Fibroblast of pulmonary artery (primary cell): ENCODE measurements at regions not wholly inside any gene's neighbourhood (a gene's known extent, or its start where the extent isn't known, plus 50 kb on each side); places are given as distances from the start of the nearest gene placed in this dataset.

Experiments
- DNase-seq: peaks from one replicate; pipeline ENCODE4 v3.0.0-alpha.2; 2010; ENCODE audit warnings: low read depth
- H3K4me3 ChIP-seq: replicated peaks from 2 replicates; pipeline ENCODE4 v1.5.1; 2011; ENCODE audit warnings: low read depth, mild to moderate bottlenecking, control low read depth, low read length, moderate library complexity
- CTCF ChIP-seq: IDR thresholded peaks from 2 replicates; pipeline ENCODE4 v1.5.1; 2011; ENCODE audit warnings: mild to moderate bottlenecking, control low read depth, low read length, inconsistent platforms; ENCODE audit errors: missing control alignments

DNA sequence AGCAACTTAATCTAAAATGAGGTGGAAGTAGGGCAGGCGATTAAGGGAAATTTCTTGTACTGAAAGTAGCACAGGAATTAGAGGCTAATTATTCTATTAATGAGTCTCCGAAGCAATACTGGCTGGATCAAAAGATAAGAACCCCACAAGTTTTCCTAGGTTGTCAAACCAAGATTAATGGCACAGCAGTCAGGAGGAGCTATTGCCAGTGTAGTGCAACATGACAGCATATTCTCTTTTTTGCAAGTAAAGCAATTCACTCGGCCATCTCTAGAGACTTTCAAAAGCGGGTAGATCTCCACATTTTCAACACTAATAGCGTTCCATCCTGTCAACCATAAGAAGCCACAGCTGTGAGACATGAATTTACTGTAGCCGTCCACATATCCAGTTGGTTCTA, 81.2 kb downstream of the CYB561 start:
- H3K4me3 ChIP-seq = no peak overlapping the region
- no peak for TF ChIP-seq CTCF
- DNase-seq = no peak

GRCh38 chr17:63365366-63366240, 80.5 kb downstream of the CYB561 start:
- H3K4me3 ChIP-seq = no peak overlapping the region
- DNase-seq = peak; percentile 16
- TF ChIP-seq CTCF = no peak

DNA sequence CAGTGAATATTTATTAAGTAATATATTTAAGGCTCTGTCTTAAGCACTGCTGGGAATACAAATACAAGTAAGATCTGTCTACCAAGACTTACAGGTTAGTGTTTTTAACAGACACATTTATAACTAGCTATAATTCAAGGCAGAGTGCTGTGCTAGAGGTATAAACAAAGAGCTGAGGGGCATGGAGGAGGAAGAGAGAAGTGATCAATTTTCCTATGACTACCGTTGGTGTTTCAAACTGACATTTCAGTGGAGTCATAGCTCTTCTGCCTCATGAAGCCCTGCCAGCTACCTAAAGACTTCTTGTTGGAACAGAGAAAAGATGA, 79.9 kb downstream of the CYB561 start:
- H3K4me3 ChIP-seq = no peak overlapping the region
- no peak for DNase-seq
- TF ChIP-seq CTCF = no peak

- DNase-seq = peak; percentile 59
- H3K4me3 ChIP-seq = no peak overlapping the region
- no peak for TF ChIP-seq CTCF
Observed at GRCh38 chr17:63369233-63369632, 76.9 kb downstream of the CYB561 start.

- no peak for TF ChIP-seq CTCF
- no peak for DNase-seq
- no peak overlapping the region for H3K4me3 ChIP-seq
Observed at GRCh38 chr17:63370696-63371095, 75.4 kb downstream of the CYB561 start.

DNA sequence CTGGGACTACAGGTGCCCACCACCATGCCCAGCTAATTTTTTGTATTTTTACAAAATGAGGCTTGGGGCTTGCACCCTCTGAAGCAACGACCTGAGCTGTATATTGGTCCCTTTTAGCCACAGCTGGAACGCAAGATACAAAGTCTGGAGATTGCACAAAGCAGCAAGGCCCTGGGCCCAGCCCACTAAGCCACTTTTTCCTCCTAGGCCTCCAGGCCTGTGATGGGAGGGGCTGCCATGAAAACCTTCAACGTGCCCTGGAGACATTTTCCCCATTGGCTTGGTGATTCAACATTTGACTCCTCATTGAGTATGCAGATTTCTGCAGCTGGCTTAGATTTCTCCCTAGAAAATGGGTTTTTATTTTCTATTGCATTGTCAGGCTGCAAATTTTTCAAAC, 69.2 kb downstream of the CYB561 start:
- H3K4me3 ChIP-seq = no peak overlapping the region
- no peak for DNase-seq
- TF ChIP-seq CTCF = no peak
